BLaER1 (cell line): ENCODE measurements at regions not wholly inside any gene's neighbourhood (a gene's known extent, or its start where the extent isn't known, plus 50 kb on each side); places are given as distances from the start of the nearest gene placed in this dataset.
"Not testable (repeated sequence)": the region's sequence is repeated elsewhere in the genome, so short reads cannot be mapped to it uniquely, and the experiment has no call there.

Experiments used
- H3K27ac ChIP-seq: shearing (Covaris generic); formaldehyde crosslinking; 2 replicates; pipeline ENCODE4 v1.8.1; 2022
- H3K27me3 ChIP-seq: shearing (Covaris generic); formaldehyde crosslinking; 2 replicates; pipeline ENCODE4 v1.8.1; 2022
- H3K36me3 ChIP-seq: shearing (Covaris generic); formaldehyde crosslinking; 2 replicates; pipeline ENCODE4 v1.8.1; 2022
- H3K4me1 ChIP-seq: shearing (Covaris generic); formaldehyde crosslinking; 2 replicates; pipeline ENCODE4 v1.8.1; 2022
- H3K4me2 ChIP-seq: shearing (Covaris generic); formaldehyde crosslinking; 2 replicates; pipeline ENCODE4 v1.8.1; 2022
- H3K4me3 ChIP-seq: shearing (Covaris generic); formaldehyde crosslinking; 2 replicates; pipeline ENCODE4 v1.8.1; 2022
- H3K9ac ChIP-seq: shearing (Covaris generic); formaldehyde crosslinking; 2 replicates; pipeline ENCODE4 v1.8.1; 2022
- H3K9me3 ChIP-seq: shearing (Covaris generic); formaldehyde crosslinking; 2 replicates; pipeline ENCODE4 v1.8.1; 2022
- H4K20me1 ChIP-seq: shearing (Covaris generic); formaldehyde crosslinking; 2 replicates; pipeline ENCODE4 v1.8.1; 2022
- Cebpa-rat ChIP-seq: shearing (Covaris generic); IDR thresholded peaks from 2 replicates; pipeline ENCODE4 v1.8.1; 2022

DNA sequence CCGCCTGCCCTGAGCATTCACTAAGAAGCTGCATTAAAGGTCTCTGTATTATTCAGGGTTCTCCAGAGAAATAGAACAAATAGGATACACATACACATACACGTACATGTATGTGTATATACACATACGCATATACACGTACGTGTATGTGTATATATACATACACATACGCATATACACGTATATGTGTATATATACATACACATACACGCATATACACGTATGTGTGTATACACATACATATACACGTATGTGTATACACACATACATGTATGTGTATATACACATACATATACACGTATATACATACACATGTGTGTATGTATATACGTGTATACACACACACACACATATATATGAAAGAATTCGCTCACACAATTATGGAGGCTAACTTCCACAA lies 108.9 kb upstream of the BARHL2 start:
- H3K27ac ChIP-seq = no peak overlapping the region
- no peaks in the 10 kb centered on the region for H3K4me1 ChIP-seq
- H4K20me1 ChIP-seq = no peaks in the 10 kb centered on the region
- H3K9ac ChIP-seq = no peak overlapping the region
- H3K9me3 ChIP-seq = no peaks in the 10 kb centered on the region
- no peaks in the 10 kb centered on the region for H3K36me3 ChIP-seq
- H3K4me2 ChIP-seq = no peak overlapping the region
- H3K4me3 ChIP-seq = no peak overlapping the region
- no peaks in the 10 kb centered on the region for H3K27me3 ChIP-seq
- no peak for TF ChIP-seq Cebpa-rat

DNA sequence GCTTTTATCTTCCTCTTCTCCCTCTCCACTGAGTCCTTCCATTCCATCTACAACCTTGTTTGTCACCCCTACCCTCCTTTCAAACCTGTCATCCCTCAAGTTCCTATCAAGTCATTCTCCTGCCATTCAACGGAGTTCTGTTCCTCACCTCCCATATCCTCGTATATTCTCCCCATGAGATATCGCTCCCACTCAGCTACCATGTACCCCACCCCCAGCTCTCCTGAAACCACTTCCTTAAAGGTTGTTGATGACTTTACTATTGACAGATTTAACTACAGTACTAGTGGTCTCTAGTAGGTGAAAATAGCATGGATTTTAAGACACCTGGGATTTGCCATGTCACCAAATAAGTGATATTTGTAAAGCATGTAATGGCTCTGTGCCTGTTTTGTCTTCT lies 107.4 kb upstream of the BARHL2 start:
- H4K20me1 ChIP-seq = no peaks in the 10 kb centered on the region
- no peak overlapping the region for H3K27ac ChIP-seq
- H3K36me3 ChIP-seq = no peaks in the 10 kb centered on the region
- no peak overlapping the region for H3K4me2 ChIP-seq
- TF ChIP-seq Cebpa-rat = no peak
- no peaks in the 10 kb centered on the region for H3K9me3 ChIP-seq
- no peaks in the 10 kb centered on the region for H3K4me1 ChIP-seq
- H3K9ac ChIP-seq = no peak overlapping the region
- H3K27me3 ChIP-seq = no peaks in the 10 kb centered on the region
- no peak overlapping the region for H3K4me3 ChIP-seq

DNA sequence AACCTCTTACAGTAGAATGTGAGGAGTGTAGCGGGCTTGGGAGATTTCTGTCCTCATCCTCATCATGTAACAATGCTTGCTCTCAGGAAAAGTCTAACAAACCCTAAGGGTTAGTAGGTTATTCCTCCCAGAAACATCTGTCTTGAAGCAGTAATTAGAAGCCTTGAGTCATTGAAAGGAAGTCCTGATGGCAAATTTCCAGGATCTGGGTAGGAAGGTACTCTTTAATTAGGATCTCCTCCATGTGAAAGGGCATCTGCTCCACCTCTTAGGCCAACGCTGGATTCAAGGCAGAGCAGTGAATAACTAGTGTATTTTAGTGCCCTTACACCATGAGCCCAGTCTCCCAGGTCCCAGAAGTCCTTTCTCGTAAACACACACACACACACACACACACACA lies 106.6 kb upstream of the BARHL2 start:
- H3K27me3 ChIP-seq = no peaks in the 10 kb centered on the region
- H4K20me1 ChIP-seq = no peaks in the 10 kb centered on the region
- H3K36me3 ChIP-seq = no peaks in the 10 kb centered on the region
- H3K4me1 ChIP-seq = no peaks in the 10 kb centered on the region
- H3K9me3 ChIP-seq = no peaks in the 10 kb centered on the region
- no peak overlapping the region for H3K4me3 ChIP-seq
- H3K27ac ChIP-seq = no peak overlapping the region
- no peak for TF ChIP-seq Cebpa-rat
- H3K4me2 ChIP-seq = no peak overlapping the region
- H3K9ac ChIP-seq = no peak overlapping the region

GRCh38 chr1:90821788-90822359 lies 104.8 kb upstream of the BARHL2 start:
- TF ChIP-seq Cebpa-rat = no peak
- no peaks in the 10 kb centered on the region for H3K27me3 ChIP-seq
- no peaks in the 10 kb centered on the region for H4K20me1 ChIP-seq
- H3K4me2 ChIP-seq = no peak overlapping the region
- H3K27ac ChIP-seq = no peak overlapping the region
- H3K36me3 ChIP-seq = no peaks in the 10 kb centered on the region
- H3K9me3 ChIP-seq = no peaks in the 10 kb centered on the region
- H3K4me1 ChIP-seq = no peaks in the 10 kb centered on the region
- H3K9ac ChIP-seq = no peak overlapping the region
- H3K4me3 ChIP-seq = no peak overlapping the region

GRCh38 chr1:90821152-90821787 lies 104.2 kb upstream of the BARHL2 start:
- no peaks in the 10 kb centered on the region for H3K27me3 ChIP-seq
- no peaks in the 10 kb centered on the region for H3K9me3 ChIP-seq
- H3K4me1 ChIP-seq = no peaks in the 10 kb centered on the region
- no peak for TF ChIP-seq Cebpa-rat
- H3K9ac ChIP-seq = no peak overlapping the region
- H3K4me3 ChIP-seq = no peak overlapping the region
- H3K27ac ChIP-seq = no peak overlapping the region
- no peaks in the 10 kb centered on the region for H4K20me1 ChIP-seq
- H3K4me2 ChIP-seq = no peak overlapping the region
- no peaks in the 10 kb centered on the region for H3K36me3 ChIP-seq

GRCh38 chr1:90820745-90821144 lies 103.6 kb upstream of the BARHL2 start:
- Histone ChIP-seq H3K36me3 (no peaks in the 10 kb centered on the region), H3K4me3 (no peak overlapping the region), H3K27me3 (no peaks in the 10 kb centered on the region), H3K9me3 (no peaks in the 10 kb centered on the region), H3K27ac (no peak overlapping the region), H3K4me1 (no peaks in the 10 kb centered on the region), H3K4me2 (no peak overlapping the region), H3K9ac (no peak overlapping the region), H4K20me1 (no peaks in the 10 kb centered on the region)
- no peak for TF ChIP-seq Cebpa-rat

GRCh38 chr1:90817399-90817798 lies 100.3 kb upstream of the BARHL2 start:
- Histone ChIP-seq H3K27me3 (no peaks in the 10 kb centered on the region), H4K20me1 (no peaks in the 10 kb centered on the region), H3K36me3 (no peaks in the 10 kb centered on the region), H3K9me3 (no peaks in the 10 kb centered on the region), H3K4me1 (no peaks in the 10 kb centered on the region), H3K4me2 (no peak overlapping the region), H3K27ac (no peak overlapping the region), H3K4me3 (no peak overlapping the region), H3K9ac (no peak overlapping the region)
- no peak for TF ChIP-seq Cebpa-rat

- not testable (repeated sequence) for H3K9ac ChIP-seq, H3K36me3 ChIP-seq, H3K27me3 ChIP-seq, H3K4me3 ChIP-seq, H3K4me1 ChIP-seq, H3K27ac ChIP-seq, H3K4me2 ChIP-seq, H4K20me1 ChIP-seq, H3K9me3 ChIP-seq
These were observed 95.1 kb upstream of the BARHL2 start for GRCh38 chr1:90812237-90812636.

DNA sequence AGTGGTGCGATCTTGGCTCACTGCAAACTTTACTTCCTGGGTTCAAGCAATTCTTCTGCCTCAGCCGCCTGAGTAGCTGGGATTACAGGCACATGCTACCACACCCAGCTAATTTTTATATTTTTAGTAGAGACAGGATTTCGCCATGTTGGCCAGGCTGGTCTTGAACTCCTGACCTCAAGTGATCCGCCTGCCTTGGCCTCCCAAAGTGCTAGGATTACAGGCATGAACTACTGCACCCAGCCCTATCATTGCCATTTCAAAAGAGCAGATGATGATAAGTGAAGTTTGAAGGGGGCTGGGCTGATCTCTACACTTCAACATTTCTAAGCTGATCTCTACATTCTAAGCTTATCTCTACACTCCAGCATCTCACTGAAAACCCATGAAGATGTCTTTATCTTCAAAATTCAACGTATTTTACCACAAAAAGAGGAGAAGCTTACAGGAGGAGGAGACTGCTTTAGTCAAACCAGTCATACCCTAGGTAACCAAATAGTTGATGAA lies 94.4 kb upstream of the BARHL2 start:
- H3K4me2 ChIP-seq, H3K27me3 ChIP-seq, H3K4me1 ChIP-seq, H3K9me3 ChIP-seq, H3K9ac ChIP-seq, H3K36me3 ChIP-seq, H4K20me1 ChIP-seq, H3K27ac ChIP-seq, H3K4me3 ChIP-seq: not testable (repeated sequence)

DNA sequence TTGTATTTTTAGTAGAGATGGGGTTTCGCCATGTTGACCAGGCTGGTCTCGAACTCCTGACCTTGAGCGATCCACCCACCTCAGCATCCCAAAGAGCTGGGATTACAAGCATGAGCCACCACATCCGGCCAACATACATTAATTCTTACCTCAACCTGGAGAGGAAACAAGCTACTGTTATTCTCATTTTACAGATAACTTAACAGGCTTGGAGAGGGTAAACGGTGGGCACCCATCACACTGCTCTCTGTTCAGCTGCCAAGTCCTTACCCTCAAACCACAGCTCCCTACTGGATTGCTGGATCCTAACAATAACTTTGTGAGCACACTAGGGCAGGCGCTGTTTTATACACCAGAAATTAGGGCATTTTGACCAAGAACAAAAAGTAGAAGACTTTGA lies 93.6 kb upstream of the BARHL2 start:
- Histone ChIP-seq H3K9ac (no peak overlapping the region), H3K4me2 (no peak overlapping the region), H3K4me3 (no peak overlapping the region), H3K4me1 (no peaks in the 10 kb centered on the region), H4K20me1 (no peaks in the 10 kb centered on the region), H3K27ac (no peak overlapping the region), H3K36me3 (no peaks in the 10 kb centered on the region), H3K27me3 (no peaks in the 10 kb centered on the region), H3K9me3 (no peaks in the 10 kb centered on the region)
- TF ChIP-seq Cebpa-rat = no peak

GRCh38 chr1:90809996-90810395 lies 92.9 kb upstream of the BARHL2 start:
- no peak overlapping the region for H3K4me2 ChIP-seq
- no peaks in the 10 kb centered on the region for H3K9me3 ChIP-seq
- H3K4me1 ChIP-seq = no peaks in the 10 kb centered on the region
- no peak overlapping the region for H3K4me3 ChIP-seq
- no peak overlapping the region for H3K27ac ChIP-seq
- H4K20me1 ChIP-seq = no peaks in the 10 kb centered on the region
- no peak overlapping the region for H3K9ac ChIP-seq
- no peaks in the 10 kb centered on the region for H3K36me3 ChIP-seq
- TF ChIP-seq Cebpa-rat = no peak
- no peaks in the 10 kb centered on the region for H3K27me3 ChIP-seq
